GM12878 (cell line): ENCODE measurements at regions not wholly inside any gene's neighbourhood (a gene's known extent, or its start where the extent isn't known, plus 50 kb on each side); places are given as distances from the start of the nearest gene placed in this dataset.
A peak's percentile ranks its signal among the peaks of the same experiment; 100 is the strongest.

Experiments
- CHD1 ChIP-seq: IDR thresholded peaks from 2 replicates; pipeline ENCODE4 v1.6.1; 2012; ENCODE audit warnings: low read depth, low read length, improper control_type of control experiment
- DPF2 ChIP-seq: fragments of 450-650 bp; IDR thresholded peaks from 2 replicates; pipeline ENCODE4 v1.6.1; 2017; ENCODE audit warnings: mild to moderate bottlenecking
- EP300 ChIP-seq, 2 experiments: fragments of 150-350 bp in 1 of 2; IDR thresholded peaks; 2 replicates each; pipeline ENCODE4 v1.6.1; 2011 to 2012; ENCODE audit warnings: low read depth in 2 of 2, low read length in 2 of 2, borderline replicate concordance in 1 of 2, improper control_type of control experiment in 1 of 2, inconsistent platforms in 1 of 2; ENCODE audit not compliant: control insufficient read depth in 1 of 2
- MEF2B ChIP-seq: fragments of 450-650 bp; IDR thresholded peaks from 2 replicates; pipeline ENCODE4 v1.6.1; 2018; ENCODE audit warnings: mild to moderate bottlenecking, moderate library complexity; ENCODE audit not compliant: partially characterized antibody, poor library complexity, severe bottlenecking
- POLR2A ChIP-seq: IDR thresholded peaks from 2 replicates; pipeline ENCODE4 v1.6.1; 2011; ENCODE audit warnings: low read depth, mild to moderate bottlenecking, low read length
- RAD21 ChIP-seq: IDR thresholded peaks from 2 replicates; pipeline ENCODE4 v1.6.1; 2011; ENCODE audit warnings: mild to moderate bottlenecking, low read depth, low read length, moderate library complexity; ENCODE audit not compliant: insufficient read depth
- SMAD1 ChIP-seq: fragments of 450-650 bp; IDR thresholded peaks from 2 replicates; pipeline ENCODE4 v1.6.1; 2018; ENCODE audit warnings: mild to moderate bottlenecking, low read depth; ENCODE audit not compliant: partially characterized antibody
- SP1 ChIP-seq: IDR thresholded peaks from one replicate; pipeline ENCODE4 v1.6.1; 2011; ENCODE audit warnings: low read depth, low read length
- TF ChIP-seq, protein P1 (sequence below), 3 experiments: IDR thresholded peaks in 2 of 3; conservative IDR thresholded peaks in 1 of 3; 2 replicates each; pipeline ENCODE4 v1.5.1; 2011; ENCODE audit warnings: low read depth in 3 of 3, low read length in 3 of 3, mild to moderate bottlenecking in 3 of 3, control low read depth in 2 of 3, moderate library complexity in 2 of 3, inconsistent platforms in 1 of 3, mixed read lengths in 1 of 3; ENCODE audit not compliant: control insufficient read depth in 2 of 3, insufficient read depth in 1 of 3; ENCODE audit errors: extremely low read depth in 1 of 3

DNA sequence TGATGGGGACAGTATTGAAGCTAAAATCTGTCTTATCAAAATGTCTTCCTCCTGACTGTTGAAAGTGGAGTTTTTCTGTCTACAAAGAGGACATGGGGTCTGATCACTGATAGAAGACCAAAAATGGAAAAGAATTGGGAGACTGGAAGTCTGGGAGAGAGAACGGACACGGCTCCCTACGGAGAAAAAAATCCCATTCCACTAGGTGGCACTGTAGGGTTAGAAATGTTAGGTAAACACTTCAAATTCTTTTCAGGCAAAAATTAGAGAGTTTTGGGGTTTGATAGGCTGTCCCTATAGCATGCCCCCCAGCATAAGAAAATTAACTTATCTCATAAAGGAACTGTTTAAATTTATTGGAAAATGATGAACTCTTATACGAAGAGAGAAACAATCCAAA lies 200.5 kb downstream of the FAM133A start:
- TF ChIP-seq POLR2A (no peak), SP1 (no peak), CHD1 (no peak), DPF2 (no peak), EP300 (IDR thresholded peaks at IDR 0.05; ENCODE audit: borderline replicate concordance in 1 of 2, control insufficient read depth in 1 of 2, low read depth in 2 of 2, low read length in 2 of 2) (no peak), SMAD1 (no peak), RAD21 (peak; percentile 58), MEF2B (no peak)
- TF ChIP-seq, protein P1, sequence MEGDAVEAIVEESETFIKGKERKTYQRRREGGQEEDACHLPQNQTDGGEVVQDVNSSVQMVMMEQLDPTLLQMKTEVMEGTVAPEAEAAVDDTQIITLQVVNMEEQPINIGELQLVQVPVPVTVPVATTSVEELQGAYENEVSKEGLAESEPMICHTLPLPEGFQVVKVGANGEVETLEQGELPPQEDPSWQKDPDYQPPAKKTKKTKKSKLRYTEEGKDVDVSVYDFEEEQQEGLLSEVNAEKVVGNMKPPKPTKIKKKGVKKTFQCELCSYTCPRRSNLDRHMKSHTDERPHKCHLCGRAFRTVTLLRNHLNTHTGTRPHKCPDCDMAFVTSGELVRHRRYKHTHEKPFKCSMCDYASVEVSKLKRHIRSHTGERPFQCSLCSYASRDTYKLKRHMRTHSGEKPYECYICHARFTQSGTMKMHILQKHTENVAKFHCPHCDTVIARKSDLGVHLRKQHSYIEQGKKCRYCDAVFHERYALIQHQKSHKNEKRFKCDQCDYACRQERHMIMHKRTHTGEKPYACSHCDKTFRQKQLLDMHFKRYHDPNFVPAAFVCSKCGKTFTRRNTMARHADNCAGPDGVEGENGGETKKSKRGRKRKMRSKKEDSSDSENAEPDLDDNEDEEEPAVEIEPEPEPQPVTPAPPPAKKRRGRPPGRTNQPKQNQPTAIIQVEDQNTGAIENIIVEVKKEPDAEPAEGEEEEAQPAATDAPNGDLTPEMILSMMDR (IDR thresholded peaks at IDR 0.05 in 2 of 3, conservative IDR thresholded peaks at IDR 0.05 in 1 of 3; ENCODE audit: control insufficient read depth in 2 of 3, extremely low read depth in 1 of 3, insufficient read depth in 1 of 3, low read depth in 3 of 3, low read length in 3 of 3), result peak; percentile 36 to 58 (median 53); a peak in 5 of 6 replicates
